GM21723 (cell line): ENCODE measurements at regions not wholly inside any gene's neighbourhood (a gene's known extent, or its start where the extent isn't known, plus 50 kb on each side); places are given as distances from the start of the nearest gene placed in this dataset.
"Not testable (repeated sequence)": the region's sequence is repeated elsewhere in the genome, so short reads cannot be mapped to it uniquely, and the experiment has no call there.

Experiments used
- ATAC-seq: cut with Tn5 transposase; IDR thresholded peaks from one replicate; pipeline ENCODE4 v1.9.1; 2021; ENCODE audit warnings: mild to moderate bottlenecking, moderate library complexity; ENCODE audit not compliant: unreplicated experiment

DNA sequence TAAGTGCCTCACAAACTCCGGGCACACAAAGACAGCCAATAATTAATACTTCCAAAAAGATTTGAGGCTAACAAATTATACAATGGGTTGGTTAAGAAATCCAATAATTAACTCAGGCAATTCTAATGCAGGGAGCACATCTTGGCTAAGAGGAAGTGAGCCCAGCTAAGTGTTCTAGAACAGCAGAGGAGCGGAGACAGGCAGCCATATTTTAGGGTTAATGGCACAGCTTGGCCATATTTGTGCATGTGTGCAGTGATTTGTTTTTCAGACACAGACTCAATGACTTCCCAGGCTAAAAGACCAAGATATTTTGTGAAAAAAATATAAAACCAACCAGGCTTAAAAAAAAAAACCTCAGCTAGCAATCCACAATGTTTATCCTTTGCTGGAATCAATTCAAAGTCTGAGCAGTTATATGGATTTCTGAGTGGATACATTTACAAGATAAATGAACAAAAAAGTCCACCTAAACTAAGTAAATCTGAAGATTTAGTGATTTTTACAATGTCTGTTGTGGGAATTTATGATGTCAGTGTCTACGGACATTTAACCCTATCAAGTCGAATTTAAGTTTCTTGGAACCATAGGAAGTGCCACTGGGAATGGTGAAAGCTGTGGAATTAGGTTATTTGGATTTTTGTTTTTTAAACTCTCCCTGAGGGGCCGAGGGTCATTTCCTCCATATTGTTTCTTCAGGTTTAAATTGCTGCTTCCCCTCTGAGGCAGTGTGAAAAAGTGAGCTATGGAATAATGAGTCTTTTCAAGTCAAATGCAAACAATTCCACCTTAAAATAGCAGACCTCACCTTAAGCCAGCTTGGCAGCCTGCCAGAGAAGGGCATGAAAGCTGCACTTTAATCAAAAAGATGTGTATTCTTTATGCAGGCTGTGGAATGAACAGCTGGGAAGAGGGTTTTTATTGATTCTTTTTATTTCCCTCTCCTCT is 413.7 kb upstream of the TBL1XR1 start:
- ATAC-seq: no peak

- ATAC-seq: no peak
Observed at GRCh38 chr3:177611752-177612334, 414.6 kb upstream of the TBL1XR1 start.

DNA sequence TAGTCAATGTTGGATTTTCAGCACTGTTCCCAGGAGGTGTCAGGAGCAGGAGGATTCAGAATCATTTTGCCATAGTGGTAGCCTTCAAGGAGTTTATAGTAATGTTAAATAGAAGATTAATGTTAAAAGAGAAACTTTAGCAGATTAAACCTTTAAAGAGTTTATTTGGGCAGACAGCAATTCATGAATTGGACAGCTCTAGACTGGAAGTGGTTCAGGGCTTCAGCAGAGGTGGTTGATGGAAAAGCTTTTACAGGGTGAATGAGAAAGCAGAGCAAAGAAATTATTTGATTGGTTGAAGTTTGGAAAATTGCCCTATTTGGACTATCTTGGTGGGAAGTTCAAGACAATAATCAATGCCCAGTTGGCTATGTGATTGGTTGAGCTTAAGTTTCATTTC is 416.6 kb upstream of the TBL1XR1 start:
- ATAC-seq: no peak

- no peak for ATAC-seq
Observed at GRCh38 chr3:177615015-177615414, 417.7 kb upstream of the TBL1XR1 start.

- ATAC-seq: no peak
Observed at GRCh38 chr3:177618873-177619733, 421.8 kb upstream of the TBL1XR1 start.

GRCh38 chr3:177620073-177620472 is 422.8 kb upstream of the TBL1XR1 start:
- ATAC-seq: no peak

DNA sequence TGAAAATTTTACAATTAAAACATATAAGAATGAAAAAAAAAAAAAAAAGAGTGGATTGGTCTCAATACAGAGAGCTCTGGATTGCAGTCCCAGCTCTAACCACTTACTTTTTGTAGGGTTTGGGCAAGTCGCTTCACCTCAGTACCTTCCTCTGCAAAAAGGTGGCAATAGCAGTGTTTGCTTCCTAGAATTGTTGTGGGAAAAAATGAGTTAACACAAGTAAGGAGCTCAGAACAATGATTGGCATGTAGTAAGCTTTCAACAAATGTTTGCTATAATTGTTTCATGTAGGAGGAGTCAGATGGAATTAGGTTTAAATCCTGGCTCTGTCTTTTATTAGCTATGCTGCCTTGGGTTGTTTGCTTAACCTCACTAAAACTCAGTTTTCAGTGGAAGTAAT is 425.2 kb upstream of the TBL1XR1 start:
- no peak for ATAC-seq

DNA sequence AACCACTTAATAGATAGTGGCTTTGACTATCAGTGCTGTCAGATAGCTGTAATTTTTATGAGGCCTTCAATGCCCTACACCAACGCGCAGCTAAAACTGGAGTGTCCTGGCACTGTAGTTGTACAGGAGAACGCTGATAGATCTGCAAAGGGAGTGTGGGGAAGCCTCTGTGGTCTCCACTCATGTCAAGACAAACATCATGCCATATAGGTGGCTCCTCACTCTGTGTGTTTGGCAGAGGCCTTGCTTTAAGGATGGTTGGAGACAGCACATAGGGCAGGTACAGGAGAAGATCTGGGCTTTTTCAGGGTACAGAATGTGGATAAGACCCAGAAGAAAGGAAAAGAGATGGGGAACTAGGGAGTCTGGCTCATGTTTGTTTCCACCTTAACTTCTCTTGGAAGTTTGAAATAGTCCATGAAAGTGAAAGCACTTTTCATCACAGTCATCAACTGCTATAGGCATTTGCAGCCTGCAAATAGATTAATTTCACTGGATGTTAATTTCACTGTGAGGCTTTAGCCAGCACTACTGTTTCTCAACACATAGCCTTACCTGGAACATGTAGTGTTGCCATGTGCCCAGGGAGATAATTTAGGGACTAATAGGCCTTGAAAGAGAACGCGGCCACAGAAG is 425.8 kb upstream of the TBL1XR1 start:
- ATAC-seq: no peak

GRCh38 chr3:177624528-177625495 is 427.5 kb upstream of the TBL1XR1 start:
- ATAC-seq: no peak

DNA sequence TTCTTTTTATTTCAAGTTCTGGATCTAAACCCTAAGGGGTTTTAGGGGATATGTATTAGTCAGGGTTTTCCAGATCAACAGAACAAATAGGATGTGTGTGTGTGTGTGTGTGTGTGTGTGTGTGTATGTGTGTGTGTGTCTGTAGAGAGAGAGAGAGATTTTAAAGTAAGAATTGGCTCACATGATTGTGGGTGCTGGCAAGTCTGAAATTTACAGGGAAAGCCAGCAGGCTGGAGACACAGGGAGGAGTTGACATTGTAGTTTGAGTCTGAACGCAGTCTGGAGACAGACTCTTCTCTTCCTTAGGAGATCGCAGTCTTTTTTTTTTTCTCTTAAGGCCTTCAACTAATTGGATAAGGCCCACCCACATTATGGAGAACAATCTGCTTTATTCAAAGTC is 428.8 kb upstream of the TBL1XR1 start:
- ATAC-seq: no peak

DNA sequence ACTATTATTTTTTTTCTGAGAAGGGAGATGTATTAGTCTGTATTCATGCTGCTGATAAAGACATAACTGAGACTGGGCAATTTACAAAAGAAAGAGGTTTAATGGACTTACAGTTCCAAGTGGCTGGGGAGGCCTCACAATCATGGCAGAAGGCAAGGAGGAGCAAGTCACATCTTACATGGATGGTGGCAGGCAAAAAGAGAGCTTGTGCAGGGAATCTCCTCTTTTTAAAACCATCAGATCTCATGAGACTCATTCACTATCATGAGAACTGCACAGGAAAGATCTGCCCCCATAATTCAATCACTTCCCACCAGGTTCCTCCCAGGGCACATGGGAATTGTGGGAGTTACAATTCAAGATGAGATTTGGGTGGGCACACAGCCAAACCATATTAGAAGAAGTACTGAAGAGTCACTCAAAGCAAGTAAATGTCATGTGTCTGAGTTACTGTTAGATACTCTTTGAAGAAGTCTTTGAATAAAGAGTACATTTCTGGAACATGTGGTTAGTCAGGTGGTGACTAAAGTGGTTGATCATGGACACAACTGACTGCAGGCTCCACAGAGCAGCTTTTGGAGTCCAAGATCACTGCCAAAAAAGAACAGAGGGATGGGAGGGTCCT is 430.9 kb upstream of the TBL1XR1 start:
- not testable (repeated sequence) for ATAC-seq

- ATAC-seq: no peak
Observed at GRCh38 chr3:177629276-177629675, 432.0 kb upstream of the TBL1XR1 start.

- ATAC-seq: no peak
Observed at GRCh38 chr3:177633671-177634207, 436.5 kb upstream of the TBL1XR1 start.

DNA sequence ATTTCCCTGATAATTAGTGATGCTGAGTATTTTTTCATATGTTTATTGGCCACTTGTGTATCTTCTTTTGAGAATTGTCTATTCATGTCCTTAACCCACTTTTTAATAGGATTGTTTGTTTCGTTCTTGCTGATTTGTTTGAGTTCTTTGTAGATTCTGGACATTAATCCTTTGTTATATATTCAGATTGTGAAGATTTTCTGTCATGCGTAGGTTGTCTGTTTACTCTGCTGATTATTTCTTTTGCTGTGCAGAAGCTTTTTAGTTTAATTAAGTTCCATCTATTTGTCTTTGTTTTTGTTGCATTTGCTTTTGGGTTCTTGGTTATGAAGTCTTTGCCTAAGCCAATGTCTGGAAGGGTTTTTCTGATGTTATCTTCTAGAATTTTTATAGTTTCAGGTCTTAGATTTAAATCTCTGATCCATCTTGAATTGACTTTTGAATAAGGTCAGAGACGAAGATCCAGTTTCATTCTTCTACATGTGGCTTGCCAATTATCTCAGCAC is 438.4 kb upstream of the TBL1XR1 start:
- not testable (repeated sequence) for ATAC-seq

DNA sequence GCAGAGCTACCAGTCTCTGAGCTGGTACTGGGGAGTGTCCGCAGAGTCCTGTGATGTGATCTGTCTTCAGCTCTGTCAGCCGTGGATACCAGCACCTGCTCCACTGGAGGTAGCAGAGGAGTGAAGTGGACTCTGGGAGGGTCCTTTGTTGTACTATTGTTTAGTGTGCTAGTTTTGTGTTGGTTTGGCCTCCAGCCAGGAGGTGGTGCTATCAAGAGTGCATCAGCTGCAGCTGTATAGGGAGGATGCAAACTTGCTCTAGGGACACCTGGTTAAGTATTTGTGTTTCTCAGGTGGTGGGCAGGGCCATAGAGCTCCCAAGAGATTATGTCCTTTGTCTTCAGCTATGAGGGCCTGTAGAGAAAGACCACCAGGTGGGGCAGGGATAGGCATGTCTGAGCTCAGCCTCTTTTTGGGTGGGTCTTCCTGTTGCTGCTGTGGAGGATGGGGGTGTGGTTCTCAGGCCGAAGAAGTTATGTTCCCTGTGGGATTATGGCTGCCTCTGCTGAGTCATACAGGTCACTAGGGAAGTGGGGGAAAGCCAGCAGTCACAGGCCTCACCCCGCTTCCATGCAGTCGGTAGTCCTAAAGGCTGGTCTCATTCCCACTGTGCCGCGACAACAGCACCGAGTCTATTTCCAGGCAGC is 443.2 kb upstream of the TBL1XR1 start:
- no peak for ATAC-seq

- ATAC-seq: no peak
Observed at GRCh38 chr3:177641206-177641605, 443.9 kb upstream of the TBL1XR1 start.

DNA sequence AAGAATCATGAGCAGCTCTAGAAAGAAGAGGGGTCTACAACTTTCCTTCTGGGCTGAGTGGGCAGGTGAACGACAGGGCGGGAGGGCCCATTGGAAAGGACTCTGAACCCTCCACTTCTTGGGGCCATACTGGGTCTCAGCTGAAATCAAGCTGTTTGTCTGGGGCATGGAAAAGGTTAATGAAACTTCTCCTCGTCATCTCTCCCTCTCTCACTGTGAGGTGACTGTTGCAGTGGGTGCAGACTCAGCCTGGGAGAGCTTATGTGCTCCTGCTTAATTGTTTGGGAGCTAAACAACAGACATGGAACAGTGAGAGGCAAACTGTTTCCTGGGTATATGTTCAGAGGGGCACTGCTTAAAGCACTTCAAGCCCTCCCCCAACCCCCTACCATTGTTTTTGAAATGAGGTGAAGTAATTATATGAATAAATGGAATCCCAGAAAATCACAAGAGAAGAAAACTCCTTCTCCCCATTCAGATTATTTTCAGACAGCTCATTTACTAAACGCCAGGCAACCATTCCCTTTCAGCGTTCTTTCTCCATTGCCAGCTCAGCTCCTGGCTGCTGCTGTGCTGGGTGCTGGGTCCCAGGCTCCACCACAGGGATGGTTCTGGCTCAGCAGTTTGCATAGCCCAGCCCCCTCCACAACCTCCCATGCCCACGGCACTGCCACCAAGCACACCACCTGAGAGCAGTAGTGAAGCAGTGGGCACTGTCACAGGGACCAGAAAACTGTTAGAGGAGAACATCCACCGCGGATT is 444.9 kb upstream of the TBL1XR1 start:
- ATAC-seq: no peak

DNA sequence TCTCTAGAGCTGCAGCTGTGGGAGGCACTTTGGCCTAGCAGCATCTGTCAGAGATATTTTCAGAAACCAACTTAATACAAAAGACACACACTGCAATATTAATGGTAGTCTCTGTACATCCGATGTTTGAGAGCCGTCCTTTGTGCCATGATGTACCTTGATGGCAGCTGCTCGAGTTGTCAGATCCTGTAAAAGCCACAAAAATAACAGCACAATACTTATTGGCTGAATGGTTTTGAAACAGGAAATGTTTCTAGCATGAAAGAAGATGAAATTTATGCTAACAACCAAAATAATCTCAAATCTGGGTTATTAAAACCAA is 445.5 kb upstream of the TBL1XR1 start:
- ATAC-seq: no peak
